ENCODE measurements at regions not wholly inside any gene's neighbourhood (a gene's known extent, or its start where the extent isn't known, plus 50 kb on each side); places are given as distances from the start of the nearest gene placed in this dataset.

DNA sequence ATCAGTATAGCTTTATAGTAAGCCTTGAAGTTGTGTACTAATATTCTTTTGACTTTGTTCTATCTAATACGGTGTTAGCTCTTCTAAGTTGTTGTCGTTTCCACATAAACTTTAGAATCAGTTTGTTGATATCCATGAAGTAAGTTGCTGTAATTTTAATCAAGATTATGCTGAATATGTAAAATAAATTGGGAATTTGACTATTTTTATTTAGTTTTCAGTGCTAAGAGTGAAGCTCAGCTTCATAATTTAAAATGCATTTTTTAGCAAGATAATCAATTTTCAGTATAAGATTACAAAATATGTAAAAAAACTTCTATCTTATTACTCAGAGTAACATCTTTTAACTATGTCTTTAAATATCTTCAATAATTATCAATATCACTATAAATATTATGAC lies 1374.8 kb downstream of the PCDH7 start:
- intact Hi-C loops (cut with DNase I): no loop called here
- H3K4me1 ChIP-seq (replicated peaks in 1 of 2): no peaks in the 10 kb centered on the region
- no peak for DNase-seq
- H3K27me3 ChIP-seq: no peaks in the 10 kb centered on the region
- 87 to 96% (median 93%) methylated on average over 2 of the region's 2 CpGs for WGBS, 4 donors
- H3K4me3 ChIP-seq: no peak overlapping the region
- TF ChIP-seq, protein P1, sequence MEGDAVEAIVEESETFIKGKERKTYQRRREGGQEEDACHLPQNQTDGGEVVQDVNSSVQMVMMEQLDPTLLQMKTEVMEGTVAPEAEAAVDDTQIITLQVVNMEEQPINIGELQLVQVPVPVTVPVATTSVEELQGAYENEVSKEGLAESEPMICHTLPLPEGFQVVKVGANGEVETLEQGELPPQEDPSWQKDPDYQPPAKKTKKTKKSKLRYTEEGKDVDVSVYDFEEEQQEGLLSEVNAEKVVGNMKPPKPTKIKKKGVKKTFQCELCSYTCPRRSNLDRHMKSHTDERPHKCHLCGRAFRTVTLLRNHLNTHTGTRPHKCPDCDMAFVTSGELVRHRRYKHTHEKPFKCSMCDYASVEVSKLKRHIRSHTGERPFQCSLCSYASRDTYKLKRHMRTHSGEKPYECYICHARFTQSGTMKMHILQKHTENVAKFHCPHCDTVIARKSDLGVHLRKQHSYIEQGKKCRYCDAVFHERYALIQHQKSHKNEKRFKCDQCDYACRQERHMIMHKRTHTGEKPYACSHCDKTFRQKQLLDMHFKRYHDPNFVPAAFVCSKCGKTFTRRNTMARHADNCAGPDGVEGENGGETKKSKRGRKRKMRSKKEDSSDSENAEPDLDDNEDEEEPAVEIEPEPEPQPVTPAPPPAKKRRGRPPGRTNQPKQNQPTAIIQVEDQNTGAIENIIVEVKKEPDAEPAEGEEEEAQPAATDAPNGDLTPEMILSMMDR (IDR thresholded peaks at IDR 0.05): no peak
- TF ChIP-seq POLR2A (IDR thresholded peaks at IDR 0.05): no peak
- no peaks in the 10 kb centered on the region for H3K9me3 ChIP-seq (replicated peaks in 1 of 3)
- no peak overlapping the region for H3K27ac ChIP-seq
- no peaks in the 10 kb centered on the region for H3K36me3 ChIP-seq (replicated peaks in 1 of 2)

DNA sequence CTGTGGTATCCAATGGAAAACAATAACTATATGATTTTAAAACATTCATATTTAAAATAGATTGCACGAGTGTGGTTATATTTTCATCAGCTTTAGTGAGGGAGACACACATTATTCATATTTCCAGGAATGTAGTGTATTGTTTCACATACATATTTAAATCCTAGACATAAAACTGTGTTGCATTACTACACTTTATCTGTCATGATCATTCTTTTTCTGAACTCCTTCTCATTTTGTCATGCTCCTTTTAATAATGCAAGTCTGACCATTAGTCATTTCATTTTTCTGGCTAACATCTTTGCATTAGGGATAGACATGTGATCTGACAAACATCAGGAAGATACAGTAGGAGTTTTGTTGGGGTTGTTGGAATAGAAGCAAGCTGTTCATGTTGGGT lies 1382.7 kb downstream of the PCDH7 start:
- no peaks in the 10 kb centered on the region for H3K9me3 ChIP-seq (replicated peaks in 1 of 3)
- intact Hi-C loops (cut with DNase I): no loop called here
- H3K4me1 ChIP-seq (replicated peaks in 1 of 2): no peaks in the 10 kb centered on the region
- H3K4me3 ChIP-seq: no peak overlapping the region
- no peak for TF ChIP-seq POLR2A (IDR thresholded peaks at IDR 0.05)
- no peak for DNase-seq
- WGBS, 4 donors: 42 to 57% (median 55%) methylated on average over 1 of the region's 1 CpG
- no peaks in the 10 kb centered on the region for H3K27me3 ChIP-seq
- no peak overlapping the region for H3K27ac ChIP-seq
- no peaks in the 10 kb centered on the region for H3K36me3 ChIP-seq (replicated peaks in 1 of 2)

DNA sequence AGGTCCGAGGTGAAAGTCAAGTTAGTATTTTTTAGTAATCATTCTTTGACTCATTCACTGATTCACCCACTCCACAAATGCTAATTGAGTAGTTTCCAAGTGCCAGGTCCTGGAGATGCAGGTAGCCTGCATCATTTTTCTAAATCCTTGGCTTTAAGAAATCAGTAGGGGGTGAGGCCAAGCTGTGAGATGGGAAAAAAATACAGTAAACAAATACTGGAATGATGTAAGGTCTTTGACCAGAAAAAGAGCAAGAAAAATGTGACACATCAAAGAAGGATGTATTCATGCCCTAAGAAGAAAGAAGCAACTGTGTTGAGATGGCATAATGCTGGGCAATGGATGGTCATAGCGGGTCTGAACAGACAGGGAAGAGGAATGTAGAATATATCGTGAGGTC lies 1386.6 kb downstream of the PCDH7 start:
- intact Hi-C loops (cut with DNase I): no loop called here
- 75 to 90% (median 85%) methylated on average over 3 of the region's 3 CpGs for WGBS, 4 donors
- H3K4me3 ChIP-seq: no peak overlapping the region

DNA sequence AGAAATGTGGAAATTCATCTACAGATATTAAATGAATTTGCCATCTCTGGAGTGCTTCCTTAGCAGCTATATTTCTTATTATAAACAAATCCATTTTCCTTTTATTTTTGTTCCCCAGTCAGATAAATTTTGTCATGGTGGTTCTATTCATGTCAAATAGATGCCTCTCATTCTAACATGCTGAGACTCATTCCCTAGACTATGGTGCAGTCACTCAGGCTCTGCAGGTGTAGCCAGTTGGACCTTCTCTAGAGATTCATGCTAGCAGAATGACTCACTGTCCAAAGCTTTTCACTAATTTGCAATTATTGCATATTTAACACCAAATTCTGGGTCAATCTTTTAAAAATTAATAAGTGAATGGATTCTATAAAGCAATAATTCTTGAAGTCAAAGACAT lies 1392.7 kb downstream of the PCDH7 start:
- Histone ChIP-seq H3K27ac (no peak overlapping the region), H3K4me3 (no peak overlapping the region), H3K36me3 (replicated peaks in 1 of 2) (no peaks in the 10 kb centered on the region), H3K27me3 (no peaks in the 10 kb centered on the region), H3K9me3 (replicated peaks in 1 of 3) (no peaks in the 10 kb centered on the region), H3K4me1 (replicated peaks in 1 of 2) (no peaks in the 10 kb centered on the region)
- DNase-seq: no peak
- TF ChIP-seq, protein P1 (IDR thresholded peaks at IDR 0.05): no peak
- no peak for TF ChIP-seq POLR2A (IDR thresholded peaks at IDR 0.05)
- intact Hi-C loops (cut with DNase I): no loop called here

More for the DNA sequence above, 1386.6 kb downstream of the PCDH7 start:
- Histone ChIP-seq H3K27ac (no peak overlapping the region), H3K9me3 (replicated peaks in 1 of 3) (no peaks in the 10 kb centered on the region), H3K36me3 (replicated peaks in 1 of 2) (no peaks in the 10 kb centered on the region), H3K4me1 (replicated peaks in 1 of 2) (no peaks in the 10 kb centered on the region), H3K27me3 (no peaks in the 10 kb centered on the region)
- no peak for DNase-seq
- TF ChIP-seq, protein P1 (IDR thresholded peaks at IDR 0.05): no peak
- no peak for TF ChIP-seq POLR2A (IDR thresholded peaks at IDR 0.05)

DNA sequence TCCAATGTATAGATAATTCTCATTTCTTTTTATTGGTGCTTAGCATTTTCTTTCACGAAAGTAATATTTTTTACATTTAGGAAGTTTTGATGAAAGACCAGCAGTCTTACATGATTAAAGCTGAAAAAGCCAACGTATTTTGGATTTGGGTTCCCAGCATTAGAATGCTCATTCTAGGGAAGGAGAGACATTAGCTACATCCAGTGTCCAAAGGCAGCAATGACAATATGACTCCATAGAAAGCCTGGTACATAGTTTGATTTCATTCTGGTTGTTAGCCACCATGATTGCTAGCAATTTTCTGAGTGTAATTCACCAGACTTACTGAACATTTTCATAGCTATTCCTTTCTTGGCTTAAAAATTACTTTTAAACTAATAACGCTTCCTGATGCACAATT lies 1397.5 kb downstream of the PCDH7 start:
- Histone ChIP-seq H3K4me3 (no peak overlapping the region), H3K27me3 (no peaks in the 10 kb centered on the region), H3K27ac (no peak overlapping the region), H3K36me3 (replicated peaks in 1 of 2) (no peaks in the 10 kb centered on the region), H3K4me1 (replicated peaks in 1 of 2) (no peaks in the 10 kb centered on the region), H3K9me3 (replicated peaks in 1 of 3) (no peaks in the 10 kb centered on the region)
- no peak for TF ChIP-seq POLR2A (IDR thresholded peaks at IDR 0.05)
- TF ChIP-seq, protein P1 (IDR thresholded peaks at IDR 0.05): no peak
- intact Hi-C loops (cut with DNase I): no loop called here
- no peak for DNase-seq
- 56 to 71% (median 69%) methylated on average over 3 of the region's 3 CpGs for WGBS, 4 donors

Data from adrenal gland (tissue), 9 donors.